Activated CD4-positive, CD25-positive, alpha-beta regulatory T cell treated with anti-CD3 and anti-CD28 coated beads, Interleukin-2, amount 50 U/mL, for 72 hours (primary cell): ENCODE measurements at regions not wholly inside any gene's neighbourhood (a gene's known extent, or its start where the extent isn't known, plus 50 kb on each side); places are given as distances from the start of the nearest gene placed in this dataset.

Experiments used
- DNase-seq: peaks from one replicate; pipeline ENCODE4 v3.0.0; 2021

DNA sequence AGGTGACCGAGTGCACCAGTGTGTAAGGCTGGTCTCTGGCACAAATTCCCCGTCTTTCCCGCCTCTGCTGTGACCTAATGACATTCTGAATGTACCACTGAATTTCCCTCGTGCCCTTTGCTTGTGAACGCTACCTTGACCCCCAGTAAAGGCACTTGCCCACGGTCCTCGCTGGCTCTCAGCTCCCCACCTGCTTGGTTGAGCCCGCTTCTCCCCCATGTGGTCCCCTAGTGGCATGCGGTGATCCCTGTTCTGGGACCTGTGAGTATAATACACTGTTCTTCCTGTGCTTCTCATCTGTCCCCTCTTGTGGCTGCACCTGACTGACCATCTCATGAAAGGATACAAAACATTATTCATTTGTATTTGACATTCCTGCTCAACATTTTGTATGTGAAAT lies 495.7 kb downstream of the INHBA start:
- no peak for DNase-seq

DNA sequence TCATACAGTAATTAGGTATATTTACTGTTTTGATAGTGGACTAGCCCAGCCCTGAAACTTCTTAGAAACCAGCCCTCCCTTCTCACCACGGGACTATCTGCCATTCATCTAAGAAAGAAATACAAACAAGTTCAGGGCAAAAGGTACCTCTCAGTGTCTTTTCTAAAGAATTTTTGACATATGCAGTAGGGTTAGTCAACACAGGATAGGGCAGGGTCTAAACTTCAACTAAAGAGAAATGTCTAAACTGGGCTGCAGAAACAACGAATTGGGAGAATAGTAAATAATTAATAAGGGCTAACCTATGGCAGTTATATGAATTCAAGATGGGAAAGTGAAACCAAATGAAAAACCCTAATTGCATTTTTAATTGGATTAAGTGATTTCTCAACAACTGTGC lies 496.6 kb downstream of the INHBA start:
- no peak for DNase-seq

DNA sequence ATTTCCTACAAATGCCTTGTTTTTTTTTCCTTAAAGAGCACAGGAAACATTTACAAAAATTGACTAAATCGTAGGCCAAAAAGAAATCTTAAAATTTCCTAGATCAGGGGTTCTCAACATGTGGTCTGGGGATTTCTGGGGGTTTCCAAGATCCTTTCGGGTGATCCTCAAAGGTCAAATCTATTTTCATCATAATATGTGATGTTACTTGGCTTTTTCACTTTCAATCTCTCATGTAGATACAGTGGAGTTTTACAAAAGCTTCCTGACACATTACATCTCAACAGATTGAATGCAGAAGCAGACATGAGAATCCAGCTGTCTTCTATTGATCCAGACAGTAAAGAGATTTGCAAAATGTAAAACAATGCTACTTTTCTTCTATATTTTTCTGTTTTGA lies 497.3 kb downstream of the INHBA start:
- DNase-seq = no peak

DNA sequence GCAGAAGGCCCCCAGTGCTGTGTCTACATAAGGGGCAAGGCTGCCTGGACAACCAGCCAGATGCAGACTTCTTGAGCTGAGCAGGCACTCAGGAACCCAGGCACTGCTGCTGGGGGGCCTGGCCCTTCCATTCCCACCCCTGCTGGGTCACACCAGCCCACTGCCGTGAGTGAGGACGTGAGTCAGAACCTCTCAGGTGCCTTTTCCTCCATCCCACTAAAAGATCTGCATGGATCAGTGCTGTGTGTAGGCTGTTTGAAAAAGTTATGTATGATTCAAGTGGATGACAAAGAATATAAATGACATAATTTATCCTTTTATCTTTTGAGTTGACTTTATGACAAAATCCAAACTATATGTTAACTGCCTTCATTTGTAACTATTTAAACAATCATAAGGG lies 499.3 kb downstream of the INHBA start:
- DNase-seq = no peak

DNA sequence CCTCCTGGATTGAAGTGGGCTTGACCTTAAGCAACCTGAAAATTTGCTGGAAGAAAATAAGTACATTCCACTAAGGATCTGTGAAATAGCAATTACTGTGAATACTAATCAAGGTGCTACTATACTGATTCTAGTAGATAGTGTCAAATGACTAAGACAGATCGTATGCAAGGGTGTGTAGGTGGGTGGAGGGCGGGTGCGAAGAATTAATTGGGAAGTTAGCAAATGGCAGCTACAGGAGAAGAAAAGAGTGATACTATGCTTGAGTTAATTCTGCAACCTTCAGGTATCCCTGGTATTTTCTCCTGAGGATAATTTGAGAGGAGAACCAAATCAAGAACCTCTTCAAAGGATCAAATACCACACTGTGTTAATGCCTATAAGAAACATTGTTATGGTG lies 501.9 kb downstream of the INHBA start:
- no peak for DNase-seq

DNA sequence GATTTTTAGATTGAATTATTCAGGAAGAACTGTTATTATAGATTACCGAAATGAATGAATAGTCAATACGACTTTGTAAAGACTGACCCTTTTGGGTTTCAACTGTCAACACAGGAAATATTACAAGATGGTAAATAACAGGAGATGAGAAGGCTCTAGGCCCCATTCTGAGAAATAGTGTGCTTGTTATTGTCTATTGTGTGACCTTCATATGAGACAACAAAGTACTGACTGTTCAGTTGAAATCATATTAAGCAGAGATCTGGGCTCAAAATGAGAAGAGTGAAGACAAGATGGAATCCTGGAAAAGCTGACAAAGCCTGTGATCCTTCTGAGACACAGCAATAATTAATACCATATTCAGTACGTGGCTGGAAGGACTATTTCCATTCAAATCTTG lies 503.8 kb downstream of the INHBA start:
- DNase-seq = no peak

DNA sequence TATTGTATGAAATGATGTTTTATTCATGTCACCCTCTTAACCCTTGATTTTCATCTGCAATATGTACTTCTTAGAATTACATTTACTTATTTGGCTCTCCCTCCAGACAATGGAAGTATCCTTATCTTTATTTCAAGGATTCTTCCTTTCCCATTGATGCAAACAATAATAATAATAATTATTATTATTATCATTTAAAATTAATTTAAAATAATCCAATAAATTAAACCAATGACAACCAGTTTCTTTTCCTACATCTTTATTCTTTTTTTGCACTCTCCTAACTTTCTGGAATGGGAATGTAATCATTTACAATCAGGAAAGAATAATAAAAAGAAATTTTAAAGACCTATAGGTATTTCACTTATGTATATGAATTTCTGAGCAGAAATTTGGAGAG lies 504.4 kb downstream of the INHBA start:
- DNase-seq = no peak

DNA sequence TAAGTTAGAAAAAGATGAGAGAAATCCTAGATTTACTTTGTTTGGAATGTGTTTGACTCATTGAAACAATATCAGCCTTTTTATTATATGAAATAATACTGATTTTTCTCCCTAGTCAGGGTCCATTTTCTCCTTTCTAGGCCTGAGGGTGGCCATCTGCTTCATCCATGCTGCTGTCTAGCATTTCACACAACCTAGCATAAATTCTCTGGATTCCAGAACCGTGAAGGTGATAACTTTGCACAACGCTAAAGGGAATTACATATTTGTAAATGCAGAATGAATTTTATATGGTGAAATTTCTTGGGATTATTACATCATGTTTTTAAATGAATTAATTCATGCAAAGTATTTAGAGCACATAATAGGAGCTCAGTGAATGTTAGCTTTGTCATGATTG lies 505.1 kb downstream of the INHBA start:
- no peak for DNase-seq

DNA sequence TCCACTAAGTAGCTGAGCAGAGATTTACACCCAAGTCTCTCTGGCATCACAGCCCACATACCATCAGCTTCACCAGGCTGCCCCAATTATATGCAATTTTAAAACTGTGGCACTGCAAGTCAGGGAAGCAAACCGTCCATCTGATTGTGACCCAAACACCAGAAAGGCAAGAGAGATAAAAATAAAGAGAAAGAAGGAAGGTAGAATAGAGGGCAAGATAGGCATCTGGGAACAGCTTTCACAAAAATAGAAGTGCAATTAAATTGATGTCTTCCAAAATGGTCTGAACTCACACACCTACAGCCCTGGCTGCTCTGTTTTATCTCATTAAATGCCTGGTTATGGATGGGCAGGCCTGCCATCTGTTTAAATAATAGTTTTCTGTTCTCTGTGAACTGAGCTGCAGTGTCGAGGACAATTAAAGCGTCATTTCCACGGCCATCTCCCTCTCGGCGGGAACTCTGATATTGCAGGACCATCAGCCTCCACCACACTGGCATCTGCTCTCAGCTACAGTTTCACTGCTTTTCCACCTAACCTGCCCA lies 509.1 kb downstream of the INHBA start:
- DNase-seq = no peak

DNA sequence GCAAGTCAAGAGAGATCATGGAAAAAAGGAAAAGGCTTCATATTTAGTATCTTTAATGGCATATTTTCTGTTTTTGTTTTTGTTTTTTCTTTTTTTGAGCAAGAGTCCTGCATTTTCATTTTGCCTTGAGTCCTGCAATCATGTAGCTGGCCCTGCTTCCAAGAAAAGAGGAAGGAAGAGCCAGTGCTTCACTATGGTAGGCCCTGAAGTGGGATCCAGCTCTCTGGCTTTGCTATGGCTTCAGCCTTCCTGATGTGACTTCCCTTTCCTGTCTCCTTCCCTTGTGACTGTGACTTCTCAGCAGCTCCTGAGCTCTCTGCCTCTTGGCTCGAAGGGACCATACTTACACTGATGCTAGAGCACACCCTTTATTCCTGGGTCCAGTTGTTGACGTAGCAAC lies 512.3 kb downstream of the INHBA start:
- no peak for DNase-seq

DNA sequence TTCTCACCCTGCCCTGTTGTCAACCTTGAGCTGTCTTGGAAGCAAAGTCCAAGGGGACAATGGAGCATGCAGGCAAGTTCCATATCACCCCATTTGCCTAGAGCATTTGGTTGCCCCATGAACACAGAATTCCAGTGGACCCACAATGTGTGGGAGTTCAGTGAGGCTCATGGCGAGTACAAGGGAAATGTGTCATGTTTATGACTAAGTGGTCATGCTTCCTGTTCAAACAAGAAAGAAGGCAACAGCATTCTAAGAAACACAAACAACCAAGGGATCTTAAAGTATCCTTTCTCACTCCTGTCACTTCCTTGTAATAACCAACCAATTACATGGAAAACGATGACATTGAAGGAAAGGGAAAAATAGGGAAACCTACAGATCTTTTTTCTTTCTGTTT lies 513.0 kb downstream of the INHBA start:
- no peak for DNase-seq

DNA sequence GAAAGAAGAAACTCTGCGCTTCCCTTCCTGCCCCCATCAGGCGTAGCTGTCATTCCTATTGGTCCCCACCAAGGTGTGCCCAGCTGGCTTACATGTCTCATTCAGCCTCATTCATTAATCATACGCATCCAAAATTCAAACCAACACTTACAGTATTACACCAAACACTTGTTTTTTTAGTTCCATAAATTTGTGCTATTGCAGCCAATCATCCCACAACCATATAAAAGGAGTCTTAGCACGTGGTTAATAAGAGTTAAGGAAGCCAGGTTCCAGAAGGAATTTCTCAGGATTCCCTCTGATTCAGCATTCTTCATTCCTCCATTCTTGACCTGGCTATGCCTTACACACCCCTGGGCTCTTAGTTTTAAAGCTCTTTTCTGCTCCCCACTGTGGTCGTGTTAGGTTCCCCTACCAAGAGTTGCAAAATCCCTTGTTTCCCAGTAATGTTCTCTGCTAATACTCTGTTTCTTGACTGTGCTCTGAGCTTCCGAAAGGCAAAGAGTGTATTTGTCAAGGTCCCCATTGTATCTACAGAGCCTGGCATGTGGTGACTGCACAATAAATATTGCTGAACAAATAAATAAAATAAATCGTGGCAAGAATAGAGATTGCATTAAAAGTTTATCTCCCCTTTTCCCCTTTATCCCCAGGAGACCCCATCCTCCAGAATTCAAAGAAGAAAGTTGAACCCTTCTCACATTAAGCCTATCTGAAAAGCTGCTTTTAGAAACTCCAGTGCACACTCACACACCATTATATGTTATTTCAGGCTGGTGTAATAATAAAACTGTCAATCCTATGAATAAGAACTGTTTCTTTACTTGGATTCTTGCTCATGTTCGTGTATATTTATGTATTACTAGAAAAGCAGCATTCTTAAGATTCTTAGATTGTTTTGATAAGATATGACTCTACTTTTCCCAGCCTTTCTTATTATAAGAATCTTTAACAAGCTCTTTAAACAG lies 514.4 kb downstream of the INHBA start:
- DNase-seq = no peak

DNA sequence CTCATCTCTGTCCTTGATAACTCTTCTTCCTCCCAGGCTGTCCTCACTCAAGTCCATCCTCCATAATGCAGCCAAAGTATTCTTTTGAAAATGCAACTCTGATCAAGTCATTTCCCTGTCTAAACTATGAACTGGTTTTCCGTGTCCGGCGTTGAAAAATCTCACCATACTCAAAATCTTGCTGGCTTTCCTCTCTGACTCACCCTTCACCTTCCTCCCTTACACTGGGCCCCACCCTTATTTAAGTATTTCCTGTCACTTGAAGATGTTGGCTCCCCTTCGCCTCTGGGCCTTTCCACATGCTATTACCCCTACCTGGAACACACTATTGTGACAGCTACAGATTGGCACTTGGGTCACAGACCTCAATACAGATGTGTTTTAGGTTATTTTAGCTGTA lies 515.6 kb downstream of the INHBA start:
- DNase-seq = no peak

DNA sequence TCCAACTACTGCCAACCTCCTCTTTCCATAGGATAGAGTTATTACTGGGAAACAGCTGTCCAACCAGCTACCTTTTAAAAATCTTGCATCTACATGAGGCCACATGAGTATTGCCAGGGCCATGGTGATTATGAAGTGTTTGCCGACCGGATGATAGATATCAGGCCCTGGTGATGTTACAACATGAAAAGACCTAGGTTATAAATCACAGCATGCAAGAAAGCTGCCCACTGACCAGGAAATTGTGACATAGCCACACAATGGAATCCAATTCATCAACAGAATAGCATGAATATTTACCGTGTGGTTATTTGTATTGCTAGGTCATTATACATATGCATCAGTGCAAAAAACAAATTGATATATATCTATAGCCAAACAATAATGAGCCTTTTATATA lies 517.0 kb downstream of the INHBA start:
- no peak for DNase-seq

DNA sequence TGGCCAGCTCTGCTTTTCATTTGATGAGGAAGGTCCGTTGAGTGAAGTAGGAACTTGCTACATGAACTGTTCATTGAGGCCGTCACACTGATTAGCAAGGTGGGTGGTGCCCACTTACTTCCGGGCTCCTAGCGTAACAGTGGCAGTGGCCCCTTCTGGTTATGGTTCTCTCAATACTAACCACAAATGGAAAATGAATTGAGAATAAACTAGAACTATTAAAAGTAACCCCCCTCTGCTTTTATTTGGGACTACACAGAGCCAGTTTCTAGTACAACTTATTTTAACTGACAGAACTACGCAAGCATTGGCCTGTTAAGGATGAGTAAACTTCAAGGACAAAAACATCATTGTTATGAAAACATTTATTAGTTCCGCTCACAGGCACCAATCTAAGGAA lies 519.1 kb downstream of the INHBA start:
- DNase-seq = no peak

DNA sequence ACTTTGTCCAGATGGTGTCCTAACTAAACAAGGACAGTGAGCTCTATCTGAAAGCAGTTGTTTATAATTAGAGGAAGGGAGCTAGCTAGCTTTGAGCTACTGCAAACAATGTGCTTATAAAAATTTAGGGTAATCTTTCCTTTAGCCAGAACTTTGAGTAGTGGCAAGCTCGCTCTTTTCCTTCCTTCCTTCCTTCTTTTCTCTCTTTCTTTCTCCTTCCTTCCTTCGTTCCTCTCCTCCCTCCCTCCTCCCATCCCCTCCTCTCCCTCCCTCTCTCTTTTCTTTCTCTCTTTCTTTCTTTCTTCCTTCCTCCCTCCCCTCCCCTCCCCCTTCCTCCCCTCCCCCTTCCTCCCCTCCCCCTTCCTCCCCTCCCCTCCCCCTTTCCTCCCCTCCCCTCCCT lies 520.1 kb downstream of the INHBA start:
- no peak for DNase-seq

DNA sequence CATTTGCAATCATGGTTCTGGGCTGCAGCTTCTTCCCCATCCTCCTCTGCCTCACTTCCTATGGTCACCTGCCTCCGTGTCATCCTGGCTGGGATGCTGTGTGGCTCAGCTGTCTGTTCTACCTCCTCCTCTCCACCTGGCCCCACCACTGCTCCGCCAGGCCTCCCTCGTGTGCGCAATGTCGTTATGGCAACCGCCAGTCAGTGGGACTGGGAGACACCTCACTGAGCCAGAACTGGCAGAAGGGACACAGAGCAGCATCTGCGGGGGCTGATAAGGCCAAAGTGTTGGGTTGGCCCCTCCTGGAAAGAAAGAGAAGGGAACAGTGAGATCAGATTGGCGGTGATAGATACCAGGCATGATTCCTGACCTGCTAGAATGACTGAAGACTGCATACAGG lies 527.5 kb downstream of the INHBA start:
- no peak for DNase-seq

DNA sequence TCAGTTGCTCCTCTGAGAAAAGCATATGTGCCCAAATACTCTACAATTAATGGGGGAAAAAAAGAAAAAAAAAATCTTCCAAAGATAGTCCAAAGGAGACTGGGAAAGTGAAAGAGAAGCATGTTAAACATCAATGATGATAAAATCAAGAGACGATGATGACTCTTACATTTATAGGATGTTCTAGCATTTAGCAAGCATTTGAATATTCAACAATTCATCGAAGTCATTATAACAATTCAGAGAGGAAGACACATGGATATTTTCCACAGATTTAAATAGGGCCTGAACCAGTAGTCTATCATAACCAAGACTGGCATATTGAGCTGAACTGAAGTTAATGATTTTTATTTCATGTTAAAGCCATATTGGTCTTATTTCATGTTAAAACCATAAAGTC lies 528.4 kb downstream of the INHBA start:
- DNase-seq = no peak

DNA sequence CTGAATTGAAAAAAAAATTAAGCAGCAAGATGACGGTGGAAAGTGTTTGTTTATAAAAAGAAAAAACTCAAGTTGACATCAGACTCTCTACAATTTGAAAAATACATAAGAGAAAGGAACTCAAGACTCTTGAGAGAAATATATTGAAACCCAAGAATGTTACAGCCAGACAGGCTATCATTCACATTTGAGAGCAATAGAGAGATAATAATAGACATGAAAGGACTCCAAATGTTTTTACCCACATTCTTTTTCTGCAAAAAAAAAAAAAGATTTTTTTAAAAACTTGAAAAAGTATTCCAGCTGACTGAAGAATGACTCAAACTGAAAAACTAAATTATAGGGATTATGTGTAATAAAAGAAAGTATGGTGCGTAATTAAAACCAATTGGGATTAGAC lies 532.4 kb downstream of the INHBA start:
- no peak for DNase-seq

DNA sequence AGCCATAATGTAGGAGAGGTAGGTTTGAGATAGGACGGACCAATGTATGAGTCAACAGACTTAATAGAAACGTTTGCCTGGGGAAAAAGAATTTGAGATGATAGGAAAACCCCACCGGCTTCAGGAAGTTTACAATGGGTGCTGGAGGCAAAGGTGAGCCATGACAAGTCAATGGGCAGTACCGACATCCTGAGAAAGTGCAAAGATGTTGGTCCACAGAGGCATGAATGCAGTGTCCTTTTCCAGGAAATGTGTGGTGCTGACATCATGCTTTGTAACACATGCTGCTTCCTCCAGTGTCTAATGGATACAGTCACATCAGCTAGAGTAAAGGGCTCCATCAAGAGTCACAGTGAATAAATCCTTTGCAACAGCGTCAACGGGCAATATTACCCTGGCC lies 533.6 kb downstream of the INHBA start:
- DNase-seq = no peak

DNA sequence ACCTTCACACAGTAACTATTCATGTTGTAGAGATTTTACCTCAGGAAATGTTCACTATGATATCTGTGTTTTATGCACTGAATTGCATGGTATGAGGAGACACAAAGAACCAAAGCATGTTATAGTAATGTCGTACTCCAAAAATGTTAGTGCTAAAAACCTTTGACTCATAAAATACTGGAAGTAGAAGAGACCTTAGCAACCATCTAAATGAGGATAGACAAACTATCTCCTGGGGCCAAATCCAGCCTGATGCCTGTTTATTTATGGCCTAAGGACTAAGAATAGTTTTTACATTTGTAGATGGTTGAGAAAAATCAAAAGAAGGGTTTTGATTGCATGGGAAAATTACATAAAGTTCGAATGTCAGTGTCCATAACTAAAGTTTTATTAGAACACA lies 535.1 kb downstream of the INHBA start:
- no peak for DNase-seq

DNA sequence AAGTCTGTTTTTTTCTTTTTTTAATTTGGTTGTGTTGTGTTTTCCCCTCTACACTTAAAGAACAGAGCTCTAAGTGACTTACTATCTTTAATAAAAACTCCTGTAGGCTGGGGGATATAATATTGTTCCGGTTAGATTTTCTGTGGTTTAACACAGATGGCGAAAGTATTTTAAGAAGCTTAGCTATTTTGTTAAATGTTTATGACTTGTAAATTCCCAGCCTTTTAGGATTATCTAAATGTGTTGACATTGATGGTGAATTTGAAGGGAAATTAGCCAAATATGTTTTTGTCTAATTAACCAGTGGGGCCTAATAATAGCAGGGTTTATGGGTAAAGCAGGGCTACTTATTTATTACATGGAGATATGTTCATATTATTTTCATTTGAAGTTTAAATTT lies 538.5 kb downstream of the INHBA start:
- no peak for DNase-seq

DNA sequence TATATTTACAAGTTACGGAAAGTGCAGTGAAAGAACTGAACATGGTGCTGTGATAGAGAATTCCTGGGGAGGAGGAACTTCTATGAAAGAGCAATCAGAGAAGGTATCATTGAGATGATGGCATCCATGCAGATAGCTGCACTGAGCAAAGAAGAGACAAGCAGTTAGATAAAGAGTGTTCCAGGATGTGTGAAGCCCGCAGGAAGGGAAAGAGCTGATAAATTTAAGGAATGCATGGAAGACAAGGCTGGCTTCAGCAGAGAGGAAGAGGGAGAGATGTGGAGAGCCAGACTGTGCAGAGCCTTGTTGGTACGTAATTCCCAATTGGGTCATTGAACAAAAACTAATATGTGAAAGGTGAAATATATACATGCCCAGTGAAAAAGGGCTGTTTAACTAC lies 538.9 kb downstream of the INHBA start:
- no peak for DNase-seq

DNA sequence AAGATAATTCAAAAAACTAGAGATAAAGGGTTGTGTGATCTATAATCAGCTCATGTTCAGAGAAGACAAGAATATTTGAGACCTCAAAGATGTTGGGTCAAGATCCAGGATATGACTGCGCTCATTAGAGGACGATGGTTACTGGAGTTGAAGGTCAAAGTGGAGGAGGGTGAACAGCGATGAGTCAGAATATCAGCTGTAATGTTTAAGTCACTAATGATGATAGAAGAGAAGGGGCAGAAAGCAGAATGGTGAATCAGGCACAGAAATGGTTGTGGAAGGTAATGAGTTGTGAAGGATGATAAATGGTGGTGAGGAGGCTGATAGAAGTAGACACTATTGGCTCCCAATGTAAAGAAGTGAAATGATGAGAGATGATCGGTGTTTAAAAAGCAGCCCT lies 540.3 kb downstream of the INHBA start:
- no peak for DNase-seq

DNA sequence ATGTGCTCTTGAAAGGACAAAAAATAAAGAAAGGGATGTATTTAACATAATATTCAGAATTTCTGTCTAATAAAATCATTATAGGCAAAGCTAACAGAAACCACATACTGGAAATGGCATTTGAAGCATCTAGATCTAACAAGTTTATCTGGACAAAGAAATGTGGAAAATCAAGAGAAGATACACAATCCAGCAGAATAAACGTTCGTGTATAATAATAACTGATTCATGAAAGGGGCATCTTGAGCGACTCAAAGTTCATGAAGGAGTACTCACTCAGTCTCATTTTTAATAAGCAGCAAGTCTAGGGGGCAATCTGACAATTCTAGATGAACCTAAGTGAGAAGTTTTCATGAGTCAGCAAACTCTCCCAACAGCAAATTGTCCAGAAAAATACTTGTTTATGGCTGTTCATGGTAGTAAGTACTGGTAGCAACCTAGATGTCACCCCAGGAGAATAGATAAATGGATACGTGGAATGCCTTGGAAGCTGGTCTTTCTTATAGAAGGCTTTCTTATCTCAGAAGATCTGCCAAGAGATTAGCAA lies 541.8 kb downstream of the INHBA start:
- DNase-seq = no peak
